ENCODE measurements at regions not wholly inside any gene's neighbourhood (a gene's known extent, or its start where the extent isn't known, plus 50 kb on each side); places are given as distances from the start of the nearest gene placed in this dataset.

- no peak overlapping the region for H3K4me3 ChIP-seq (ENCODE audit: low read depth, low read length)
- POLR2A ChIA-PET: no interaction called here
- no peaks in the 10 kb centered on the region for H3K36me3 ChIP-seq (ENCODE audit: control insufficient read depth in 2 of 2, insufficient read depth in 1 of 2, low read length in 2 of 2)
- no peaks in the 10 kb centered on the region for H3K4me1 ChIP-seq (ENCODE audit: control insufficient read depth, insufficient read depth, low read length)
- H3K27ac ChIP-seq (ENCODE audit: extremely low read depth, low read depth, low read length): no peak overlapping the region
- CTCF ChIA-PET: no interaction called here
- no peak for TF ChIP-seq ZNF114 (tag by site-specific recombination; IDR thresholded peaks at IDR 0.05)
- no peaks in the 10 kb centered on the region for H3K9me3 ChIP-seq (ENCODE audit: control insufficient read depth, insufficient read depth, low read depth, low read length)
These were observed 72.1 kb downstream of the MRPL36 start for GRCh38 chr5:1727571-1727970.

- Histone ChIP-seq H3K36me3 (ENCODE audit: control insufficient read depth in 2 of 2, insufficient read depth in 1 of 2, low read length in 2 of 2) (no peaks in the 10 kb centered on the region), H3K9me3 (ENCODE audit: control insufficient read depth, insufficient read depth, low read depth, low read length) (no peaks in the 10 kb centered on the region), H3K27ac (ENCODE audit: extremely low read depth, low read depth, low read length) (no peak overlapping the region), H3K4me1 (ENCODE audit: control insufficient read depth, insufficient read depth, low read length) (no peaks in the 10 kb centered on the region), H3K4me3 (ENCODE audit: low read depth, low read length) (no peak overlapping the region)
- no peak for TF ChIP-seq MYNN (tag by site-specific recombination; IDR thresholded peaks at IDR 0.05; ENCODE audit: borderline replicate concordance)
- no peak for TF ChIP-seq ZNF223 (tag by site-specific recombination; IDR thresholded peaks at IDR 0.05)
- TF ChIP-seq ZNF394 (tag by site-specific recombination; IDR thresholded peaks at IDR 0.05; ENCODE audit: borderline replicate concordance): no peak
- no peak for TF ChIP-seq PATZ1 (tag by site-specific recombination; IDR thresholded peaks at IDR 0.05)
- TF ChIP-seq ZNF112 (tag by site-specific recombination; IDR thresholded peaks at IDR 0.05): no peak
- no peak for TF ChIP-seq ZSCAN23 (tag by site-specific recombination; IDR thresholded peaks at IDR 0.05)
- TF ChIP-seq ZNF2 (tag by site-specific recombination; IDR thresholded peaks at IDR 0.05): no peak
- TF ChIP-seq ZNF23 (tag by site-specific recombination; IDR thresholded peaks at IDR 0.05; ENCODE audit: borderline replicate concordance): no peak
- no peak for TF ChIP-seq ZNF214 (tag by site-specific recombination; IDR thresholded peaks at IDR 0.05; ENCODE audit: borderline replicate concordance)
- ChIA-PET CTCF (interaction anchor here (1.1 kb wide), 1 partner anchor 10 kb away, joined by 3 read pairs; no protein-coding TSS in a partner anchor), POLR2A (no interaction called here)
These were observed 72.7 kb downstream of the MRPL36 start for GRCh38 chr5:1726956-1727355.

- POLR2A ChIA-PET: no interaction called here
- H3K9me3 ChIP-seq (ENCODE audit: control insufficient read depth, insufficient read depth, low read depth, low read length): no peaks in the 10 kb centered on the region
- TF ChIP-seq ZNF157 (tag by site-specific recombination; IDR thresholded peaks at IDR 0.05): no peak
- TF ChIP-seq ZNF302 (tag by site-specific recombination; IDR thresholded peaks at IDR 0.05; ENCODE audit: low read depth): no peak
- no peak for TF ChIP-seq ZNF248 (tag by site-specific recombination; IDR thresholded peaks at IDR 0.05)
- no peak for TF ChIP-seq ZNF510 (tag by site-specific recombination; IDR thresholded peaks at IDR 0.05; ENCODE audit: insufficient replicate concordance)
- TF ChIP-seq ZNF121 (tag by site-specific recombination; IDR thresholded peaks at IDR 0.05): no peak
- no peak for TF ChIP-seq ZFP3 (tag by site-specific recombination; IDR thresholded peaks at IDR 0.05; ENCODE audit: low read depth)
- no peak for TF ChIP-seq ZNF214 (tag by site-specific recombination; IDR thresholded peaks at IDR 0.05; ENCODE audit: borderline replicate concordance)
- no peak for TF ChIP-seq ZBTB20 (tag by site-specific recombination; IDR thresholded peaks at IDR 0.05)
- TF ChIP-seq ZFHX2 (tag by site-specific recombination; conservative IDR thresholded peaks at IDR 0.05): no peak
- no peak for TF ChIP-seq HIC1 (tag by site-specific recombination; IDR thresholded peaks at IDR 0.05)
- no peak for TF ChIP-seq ZNF140 (tag by site-specific recombination; IDR thresholded peaks at IDR 0.05)
- no peak for TF ChIP-seq ZNF202 (tag by site-specific recombination; IDR thresholded peaks at IDR 0.05; ENCODE audit: borderline replicate concordance)
- TF ChIP-seq KLF10 (tag by site-specific recombination; IDR thresholded peaks at IDR 0.05): no peak
- no peak for TF ChIP-seq MZF1 (tag by site-specific recombination; IDR thresholded peaks at IDR 0.05; ENCODE audit: borderline replicate concordance)
- TF ChIP-seq ZNF626 (tag by site-specific recombination; IDR thresholded peaks at IDR 0.05): no peak
These were observed 73.2 kb downstream of the MRPL36 start for GRCh38 chr5:1726469-1726865.

More at GRCh38 chr5:1726469-1726865, 73.2 kb downstream of the MRPL36 start:
- Histone ChIP-seq H3K4me3 (ENCODE audit: low read depth, low read length) (no peak overlapping the region), H3K4me1 (ENCODE audit: control insufficient read depth, insufficient read depth, low read length) (no peaks in the 10 kb centered on the region), H3K27ac (ENCODE audit: extremely low read depth, low read depth, low read length) (no peak overlapping the region), H3K36me3 (ENCODE audit: control insufficient read depth in 2 of 2, insufficient read depth in 1 of 2, low read length in 2 of 2) (no peaks in the 10 kb centered on the region)
- CTCF ChIA-PET: interaction anchor here (1.1 kb wide), 1 partner anchor 11 kb away, joined by 3 read pairs; no protein-coding TSS in a partner anchor

All from HEK293 (cell line).